Heart left ventricle (tissue), 16 donors: ENCODE measurements at regions not wholly inside any gene's neighbourhood (a gene's known extent, or its start where the extent isn't known, plus 50 kb on each side); places are given as distances from the start of the nearest gene placed in this dataset.

Experiments used
- ATAC-seq, 4 donors: fragments of 200-7000 bp; cut with Tn5 transposase; one replicate each; pipeline ENCODE4 v1.9.1; 2020 to 2022; ENCODE audit warnings: moderate library complexity in 4 of 4, mild to moderate bottlenecking in 3 of 4, moderate number of reproducible peaks in 1 of 4
- DNase-seq, 5 donors: peaks; one replicate each; pipeline ENCODE4 v3.0.0-alpha.2; 2020
- H3K27ac ChIP-seq, 12 donors: fragments of 200-600 bp; sonication (generic) in 4 of 12; one replicate each; pipeline versions ENCODE4 v1.5.0 to v1.8.0; 2016 to 2022; ENCODE audit warnings: mild to moderate bottlenecking in 2 of 12
- H3K27me3 ChIP-seq, 9 donors: fragments of 200-600 bp; sonication (generic) in 2 of 9; one replicate each; pipeline versions ENCODE4 v1.5.1 to v1.8.0; 2016 to 2022; ENCODE audit warnings: mild to moderate bottlenecking in 3 of 9
- H3K36me3 ChIP-seq, 9 donors: fragments of 200-600 bp; sonication (generic) in 2 of 9; one replicate each; pipeline versions ENCODE4 v1.5.0 to v1.8.0; 2018 to 2022; ENCODE audit warnings: mild to moderate bottlenecking in 2 of 9
- H3K4me1 ChIP-seq, 12 donors: fragments of 200-600 bp; sonication (generic) in 4 of 12; one replicate each; pipeline versions ENCODE4 v1.5.0 to v1.8.0; 2016 to 2022; ENCODE audit warnings: mild to moderate bottlenecking in 3 of 12
- H3K4me3 ChIP-seq, 12 donors: fragments of 200-600 bp; sonication (generic) in 4 of 12; one replicate each; pipeline versions ENCODE4 v1.5.0 to v1.8.0; 2017 to 2022; ENCODE audit warnings: mild to moderate bottlenecking in 9 of 12, moderate library complexity in 4 of 12
- H3K9me3 ChIP-seq, 12 donors: fragments of 200-600 bp; sonication (generic) in 4 of 12; one replicate each; pipeline versions ENCODE4 v1.5.0 to v1.8.0; 2016 to 2022; ENCODE audit warnings: mild to moderate bottlenecking in 1 of 12
- POLR2A ChIP-seq, 2 donors: fragments of 450-650 bp; IDR thresholded peaks; one replicate each; pipeline ENCODE4 v1.6.1; 2017; ENCODE audit warnings: antibody characterized with exemption in 2 of 2, mild to moderate bottlenecking in 2 of 2, moderate library complexity in 2 of 2
- WGBS, 4 donors: extraction: QIAGEN DNeasy Blood & Tissue Kit in 2 of 4; methylation state at CpG; one replicate each; pipeline versions ENCODE4 v1.1.5 to v1.1.7; 2013 to 2018; 5-methylcytosine and 5-hydroxymethylcytosine counted together
- intact Hi-C, 10 donors: fragments of 100-400 bp; cut with DNase I; formaldehyde crosslinking; loops; one replicate each; pipeline versions ENCODE4 v1.11.1 to v1.14.2; 2022
- TF ChIP-seq, protein P1 (sequence below), 12 donors: fragments of 200-600 bp; sonication (generic) in 4 of 12; IDR thresholded peaks; one replicate each; pipeline versions ENCODE4 v1.5.0 to v1.8.0; 2018 to 2022; ENCODE audit warnings: antibody characterized with exemption in 12 of 12, mild to moderate bottlenecking in 5 of 12
- donor health status: ischemic (EF 13 %, LVEDD 7.1; RV severe dilation, severe dysfunction).
- donor health status: healthy with polysubstance abuse.
- donor health status: DM: no; HTN: yes; CAD: no.
- donor health status: DM: no; HTN: no; CAD: no.
- donor health status: ischemic (EF 25% LVEDD 6.9; RV normal size, moderate dysfunction).
- donor health status: ischemic (EF 25% LVEDD 5.7; RV mildly dilated, moderate dysfunction).
- donor health status: healthy.
- donor health status: DM: yes; HTN: yes; CAD: no.
- donor health status: ischemic (EF 35%, LVEDD 5.7; RV mildly dilated, moderate dysfunction).
- donor health status: nonischemic (EF 11% LVEDD 7.7; RV severe dilation, severe dysfunction).
- donor health status: DM: yes; HTN: yes; CAD: no.
- donor health status: PGD.
- donor health status: ischemic (EF 29% LVEDD 5.4; RV normal size, mild dysfunction).
- donor health status: nonischemic (EF 23%, LVEDD 6.1; RV moderate dilation, normal function).

DNA sequence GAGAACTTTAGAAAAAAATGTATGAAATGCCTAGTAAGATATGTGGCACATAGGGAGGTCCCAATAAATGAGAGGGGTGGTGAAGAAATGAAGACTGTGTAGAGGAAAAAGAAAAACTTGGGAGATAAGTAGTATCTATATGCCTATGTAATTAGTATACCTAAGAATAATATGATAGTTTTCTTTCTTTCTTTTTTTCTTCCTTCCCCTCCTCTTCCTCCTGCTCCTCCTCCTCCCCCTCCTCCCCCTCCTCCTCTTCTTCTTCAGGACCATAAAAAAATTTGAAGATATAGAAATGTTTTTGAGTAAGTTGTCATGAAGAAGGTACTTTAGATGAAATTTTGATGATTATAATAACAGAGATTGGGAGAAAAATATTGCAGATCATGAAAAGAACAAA lies 857.4 kb downstream of the MAT2B start:
- Histone ChIP-seq H3K4me1 (no peaks in the 10 kb centered on the region), H3K36me3 (no peaks in the 10 kb centered on the region), H3K4me3 (no peak overlapping the region), H3K27ac (no peak overlapping the region), H3K27me3 (no peaks in the 10 kb centered on the region), H3K9me3 (no peaks in the 10 kb centered on the region)
- intact Hi-C loops = no loop called here
- TF ChIP-seq, protein P1, sequence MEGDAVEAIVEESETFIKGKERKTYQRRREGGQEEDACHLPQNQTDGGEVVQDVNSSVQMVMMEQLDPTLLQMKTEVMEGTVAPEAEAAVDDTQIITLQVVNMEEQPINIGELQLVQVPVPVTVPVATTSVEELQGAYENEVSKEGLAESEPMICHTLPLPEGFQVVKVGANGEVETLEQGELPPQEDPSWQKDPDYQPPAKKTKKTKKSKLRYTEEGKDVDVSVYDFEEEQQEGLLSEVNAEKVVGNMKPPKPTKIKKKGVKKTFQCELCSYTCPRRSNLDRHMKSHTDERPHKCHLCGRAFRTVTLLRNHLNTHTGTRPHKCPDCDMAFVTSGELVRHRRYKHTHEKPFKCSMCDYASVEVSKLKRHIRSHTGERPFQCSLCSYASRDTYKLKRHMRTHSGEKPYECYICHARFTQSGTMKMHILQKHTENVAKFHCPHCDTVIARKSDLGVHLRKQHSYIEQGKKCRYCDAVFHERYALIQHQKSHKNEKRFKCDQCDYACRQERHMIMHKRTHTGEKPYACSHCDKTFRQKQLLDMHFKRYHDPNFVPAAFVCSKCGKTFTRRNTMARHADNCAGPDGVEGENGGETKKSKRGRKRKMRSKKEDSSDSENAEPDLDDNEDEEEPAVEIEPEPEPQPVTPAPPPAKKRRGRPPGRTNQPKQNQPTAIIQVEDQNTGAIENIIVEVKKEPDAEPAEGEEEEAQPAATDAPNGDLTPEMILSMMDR (IDR thresholded peaks at IDR 0.05) = no peak
- no peak for TF ChIP-seq POLR2A (IDR thresholded peaks at IDR 0.05)
- ATAC-seq (no peak), DNase-seq (no peak)

DNA sequence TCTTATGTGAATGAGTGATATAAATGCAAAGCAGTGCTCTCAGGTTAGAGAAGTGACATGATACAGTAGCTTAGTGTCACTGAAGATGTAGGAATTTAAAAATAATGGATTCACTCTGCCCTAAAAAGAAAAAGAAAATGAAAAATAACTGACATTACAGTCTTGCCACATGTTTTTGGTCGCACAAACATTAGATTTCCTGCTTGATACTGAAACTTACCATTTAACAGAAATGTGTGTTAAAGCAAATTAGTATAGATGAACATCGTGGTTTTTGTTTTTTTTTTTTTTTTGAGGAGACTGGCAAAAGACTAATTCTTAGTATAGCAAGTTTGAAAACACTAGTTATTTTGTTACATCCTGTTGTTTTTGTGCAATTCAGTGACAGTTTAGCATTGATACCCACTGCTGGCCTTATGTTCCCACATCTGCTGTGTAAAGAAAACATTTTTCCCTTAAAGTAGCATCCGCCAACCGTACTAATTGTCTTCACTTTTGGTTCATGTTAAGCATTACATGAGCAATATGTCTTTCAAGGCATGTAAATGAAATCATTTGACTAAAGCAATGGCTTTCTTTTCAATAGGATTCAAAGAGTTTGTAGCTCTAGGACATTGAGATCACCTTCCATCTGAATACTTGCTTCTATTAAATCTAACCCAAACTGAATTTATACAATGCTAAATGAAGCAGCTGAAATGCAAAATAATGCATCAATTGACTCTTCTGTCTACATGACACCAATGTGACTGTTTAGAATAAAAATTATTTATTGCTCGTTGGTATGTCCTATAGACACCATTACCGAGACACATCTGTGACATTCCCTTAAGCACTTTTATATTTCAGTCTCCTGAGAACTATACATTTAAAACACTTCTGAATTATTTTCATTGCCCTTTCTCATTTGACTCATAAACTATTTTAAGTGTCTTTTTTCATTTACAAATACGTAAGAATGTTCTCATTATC lies 859.1 kb downstream of the MAT2B start:
- TF ChIP-seq, protein P1 (IDR thresholded peaks at IDR 0.05) = no peak
- no peak for TF ChIP-seq POLR2A (IDR thresholded peaks at IDR 0.05)
- Histone ChIP-seq H3K36me3 (no peaks in the 10 kb centered on the region), H3K9me3 (no peaks in the 10 kb centered on the region), H3K27me3 (no peaks in the 10 kb centered on the region), H3K27ac (no peak overlapping the region), H3K4me3 (no peak overlapping the region), H3K4me1 (no peaks in the 10 kb centered on the region)
- 81 to 83% (median 82%) methylated on average over 7 of the region's 7 CpGs for WGBS, 4 donors
- intact Hi-C loops = no loop called here
- ATAC-seq (no peak), DNase-seq (no peak)

DNA sequence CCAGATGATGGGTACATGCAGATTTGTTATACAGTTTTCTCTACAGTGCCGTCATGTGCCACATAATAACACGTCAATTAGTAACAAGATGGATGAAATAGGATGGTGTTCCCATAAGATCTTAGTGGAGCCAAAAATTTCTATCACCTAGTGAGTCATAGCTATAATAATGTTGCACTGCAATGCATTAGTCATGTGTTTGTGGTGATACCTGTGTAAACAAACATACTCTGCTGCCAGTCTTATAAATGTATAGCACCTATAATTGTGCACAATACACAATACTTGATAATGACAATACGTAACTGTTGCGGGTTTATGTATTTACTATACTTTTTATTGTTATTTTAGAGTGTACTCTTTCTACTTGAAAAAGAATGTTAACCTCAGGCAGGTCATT lies 865.4 kb downstream of the MAT2B start:
- H3K9me3 ChIP-seq = no peaks in the 10 kb centered on the region
- no peak for DNase-seq
- intact Hi-C loops = no loop called here
- ATAC-seq = no peak
- H3K4me3 ChIP-seq = no peak overlapping the region
- H3K36me3 ChIP-seq = no peaks in the 10 kb centered on the region
- no peaks in the 10 kb centered on the region for H3K27me3 ChIP-seq
- TF ChIP-seq, protein P1 (IDR thresholded peaks at IDR 0.05) = no peak
- TF ChIP-seq POLR2A (IDR thresholded peaks at IDR 0.05) = no peak
- no peaks in the 10 kb centered on the region for H3K4me1 ChIP-seq
- WGBS, 4 donors = 87 to 91% (median 91%) methylated on average over 4 of the region's 4 CpGs
- H3K27ac ChIP-seq = no peak overlapping the region

DNA sequence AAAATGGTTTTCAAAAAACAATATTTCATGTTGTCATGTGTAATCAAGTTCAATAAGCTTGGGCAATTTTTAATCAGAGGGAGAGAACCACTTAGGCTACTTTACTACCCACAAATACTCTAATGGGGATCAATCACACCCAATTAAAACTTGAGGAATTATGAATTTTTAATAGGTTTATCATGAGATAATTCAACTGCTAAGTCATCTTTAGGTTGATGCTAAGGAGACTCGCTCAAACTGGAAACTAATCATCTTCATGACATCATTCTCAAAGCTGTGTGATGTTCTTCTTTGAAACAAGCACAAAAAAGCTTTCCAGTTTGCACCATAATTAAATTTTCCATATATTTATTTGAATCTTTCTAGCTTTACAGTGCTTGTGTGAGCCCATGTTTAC lies 867.5 kb downstream of the MAT2B start:
- Histone ChIP-seq H3K27ac (no peak overlapping the region), H3K4me3 (no peak overlapping the region), H3K27me3 (no peaks in the 10 kb centered on the region), H3K4me1 (no peaks in the 10 kb centered on the region), H3K36me3 (no peaks in the 10 kb centered on the region), H3K9me3 (no peaks in the 10 kb centered on the region)
- TF ChIP-seq, protein P1 (IDR thresholded peaks at IDR 0.05) = no peak
- intact Hi-C loops = no loop called here
- ATAC-seq (no peak), DNase-seq (no peak)
- 79 to 92% (median 85%) methylated on average over 1 of the region's 1 CpG for WGBS, 4 donors
